GM21786 (cell line): ENCODE measurements at regions not wholly inside any gene's neighbourhood (a gene's known extent, or its start where the extent isn't known, plus 50 kb on each side); places are given as distances from the start of the nearest gene placed in this dataset.
"Not testable (repeated sequence)": the region's sequence is repeated elsewhere in the genome, so short reads cannot be mapped to it uniquely, and the experiment has no call there.

Experiments
- ATAC-seq: cut with Tn5 transposase; IDR thresholded peaks from one replicate; pipeline ENCODE4 v1.9.1; 2021; ENCODE audit not compliant: unreplicated experiment

GRCh38 chr3:124620600-124621063 is 109.6 kb upstream of the UMPS start:
- ATAC-seq: peak; percentile 77

DNA sequence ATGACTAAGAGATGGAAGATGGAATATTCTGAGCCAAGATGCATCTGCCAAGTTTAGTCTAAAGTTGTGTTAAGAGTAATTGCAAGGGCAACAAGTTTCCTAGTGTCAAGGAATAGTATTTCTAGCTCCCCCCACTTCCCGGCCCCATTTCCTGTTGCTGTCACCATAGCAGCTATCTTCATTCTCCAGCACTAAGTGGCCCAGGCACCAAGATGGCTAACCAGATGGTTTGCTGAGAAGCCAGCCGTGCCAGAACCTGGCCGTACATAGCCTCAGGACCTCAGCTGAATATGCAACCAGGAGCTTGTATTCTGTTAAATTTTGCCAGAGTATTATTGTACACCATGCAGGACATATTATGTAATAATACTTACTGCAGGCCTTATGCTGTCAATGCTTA is 108.8 kb upstream of the UMPS start:
- no peak for ATAC-seq

GRCh38 chr3:124625074-124625473 is 105.2 kb upstream of the UMPS start:
- ATAC-seq: no peak

GRCh38 chr3:124627501-124627908 is 102.7 kb upstream of the UMPS start:
- ATAC-seq: no peak

- no peak for ATAC-seq
Observed at GRCh38 chr3:124628863-124629262, 101.4 kb upstream of the UMPS start.

DNA sequence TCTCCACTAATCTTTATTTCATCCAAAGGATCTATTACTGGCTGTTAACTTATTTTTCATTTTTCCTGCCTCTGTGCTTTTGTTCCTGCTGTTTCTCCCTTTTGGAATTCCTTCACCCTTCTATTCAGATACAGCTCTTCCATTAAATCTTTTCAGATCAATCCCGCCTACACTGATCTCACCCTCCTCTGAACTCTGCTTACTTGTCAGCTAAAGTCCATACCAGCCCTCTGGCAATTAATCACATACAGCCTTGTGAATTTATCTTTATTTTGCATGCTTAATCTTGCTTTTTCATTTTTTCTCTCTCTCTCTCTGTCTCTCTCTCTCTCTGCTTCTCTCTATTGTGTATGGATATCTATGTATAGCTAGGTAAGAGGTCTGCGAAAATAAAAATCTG is 100.8 kb upstream of the UMPS start:
- ATAC-seq: no peak

DNA sequence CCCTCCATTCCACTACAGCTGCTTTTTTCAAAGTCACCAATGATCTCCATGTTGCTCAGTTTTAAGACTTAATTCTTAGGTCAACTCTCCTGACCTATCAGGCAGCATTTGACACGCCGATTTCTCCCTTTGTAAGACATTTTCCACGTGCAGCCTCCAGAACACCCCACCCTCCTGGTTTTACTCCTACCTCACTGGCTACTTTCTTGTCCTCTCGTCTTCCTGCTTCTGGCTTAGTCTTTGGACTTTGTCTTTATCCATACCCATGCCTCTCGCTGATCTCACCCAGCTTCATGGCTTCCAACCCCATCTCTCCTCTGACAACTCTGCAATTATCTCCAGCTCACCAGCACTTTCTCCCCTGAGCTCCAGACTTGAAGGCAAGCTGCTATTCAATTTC is 99.3 kb upstream of the UMPS start:
- no peak for ATAC-seq

DNA sequence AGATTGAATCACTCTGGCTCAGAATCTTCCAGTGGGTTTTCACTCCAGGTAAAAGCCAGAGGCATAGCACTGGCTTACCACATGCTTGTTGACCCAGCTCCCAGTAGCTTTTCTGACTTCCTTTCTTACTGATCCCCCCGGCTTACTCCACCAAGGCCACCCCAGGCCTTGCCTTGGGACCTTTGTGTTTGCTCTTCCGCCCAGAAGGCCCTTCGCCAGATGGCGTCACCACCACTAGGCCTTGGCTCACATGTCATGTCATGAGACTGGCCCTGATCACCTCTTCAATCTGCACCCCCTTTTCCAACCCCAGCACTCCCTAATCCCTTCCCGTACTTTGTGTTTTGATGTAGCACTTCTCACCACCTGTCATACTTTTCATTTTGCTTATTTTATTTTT is 98.5 kb upstream of the UMPS start:
- ATAC-seq: no peak

DNA sequence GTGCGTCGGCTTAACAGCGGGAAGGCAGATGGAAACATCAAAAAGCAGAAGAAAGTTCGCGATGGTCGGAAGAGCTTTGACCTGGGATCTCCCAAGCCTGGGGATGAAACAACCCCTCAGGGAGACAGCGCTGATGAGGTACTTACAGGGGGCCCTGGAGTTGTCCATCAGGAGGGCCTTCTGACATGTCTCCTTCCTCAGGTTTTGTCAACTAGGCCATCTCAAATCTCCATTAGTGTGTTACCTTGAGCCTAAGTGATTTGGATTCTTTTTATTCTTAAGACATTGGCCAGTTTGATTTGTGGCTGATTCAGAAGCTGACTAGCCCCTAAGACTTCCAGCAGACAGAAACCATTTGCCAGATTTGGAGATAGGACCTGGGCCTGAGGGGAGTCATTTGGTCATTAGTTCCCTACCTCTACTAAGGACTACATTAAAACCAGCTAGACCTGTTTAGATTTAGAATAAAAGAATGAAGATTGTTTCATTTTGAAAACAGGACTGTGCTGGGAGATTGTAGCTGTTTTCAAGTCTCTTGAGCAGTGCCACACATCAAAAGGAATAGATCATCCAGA is 97.6 kb upstream of the UMPS start:
- no peak for ATAC-seq

GRCh38 chr3:124633524-124633923 is 96.7 kb upstream of the UMPS start:
- no peak for ATAC-seq

DNA sequence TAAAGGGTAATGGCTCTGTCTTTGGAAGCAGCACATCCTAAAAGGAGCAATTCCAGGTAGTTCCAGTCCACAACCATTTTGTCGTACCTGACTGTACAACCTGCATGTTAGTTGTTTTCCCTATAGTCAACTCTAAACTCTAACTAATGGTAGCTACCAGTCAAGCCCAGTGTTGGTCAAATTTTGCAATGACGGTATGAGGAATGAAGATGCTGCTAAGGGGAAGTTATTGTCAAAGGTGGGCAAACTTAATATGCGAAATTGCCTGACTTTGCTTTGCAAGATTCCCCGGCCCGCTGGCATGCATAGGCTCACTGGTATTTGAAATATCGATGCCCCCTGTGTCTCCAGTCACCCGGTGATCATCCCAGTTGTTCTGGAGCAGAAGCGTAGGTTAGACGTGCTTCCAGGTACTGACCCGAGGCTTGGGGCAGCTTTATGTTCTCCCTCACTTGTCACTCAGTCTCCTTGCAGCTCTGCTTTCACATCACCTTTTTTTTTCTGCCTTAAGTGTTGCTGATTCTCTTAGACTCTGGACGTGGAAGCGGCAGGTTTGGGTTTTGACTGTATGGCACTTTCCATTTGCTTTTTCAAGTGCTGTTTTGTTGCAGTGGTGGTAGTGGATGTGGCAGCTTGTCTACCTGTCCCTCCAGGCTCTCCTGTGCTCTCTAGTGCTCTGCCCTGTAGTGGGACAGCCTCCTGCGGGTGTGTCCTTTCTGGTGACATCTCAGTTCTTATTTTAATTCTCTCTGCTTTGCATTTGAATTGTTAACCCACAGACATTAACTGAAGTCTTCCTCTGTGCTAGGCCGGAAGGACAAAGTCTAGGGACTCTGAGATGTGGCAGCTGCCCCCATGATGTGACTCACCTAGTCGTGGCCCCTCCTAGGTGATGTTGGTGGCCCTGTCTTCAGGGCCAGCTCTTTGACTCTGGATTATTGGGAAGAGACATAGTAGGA is 95.8 kb upstream of the UMPS start:
- ATAC-seq: no peak

DNA sequence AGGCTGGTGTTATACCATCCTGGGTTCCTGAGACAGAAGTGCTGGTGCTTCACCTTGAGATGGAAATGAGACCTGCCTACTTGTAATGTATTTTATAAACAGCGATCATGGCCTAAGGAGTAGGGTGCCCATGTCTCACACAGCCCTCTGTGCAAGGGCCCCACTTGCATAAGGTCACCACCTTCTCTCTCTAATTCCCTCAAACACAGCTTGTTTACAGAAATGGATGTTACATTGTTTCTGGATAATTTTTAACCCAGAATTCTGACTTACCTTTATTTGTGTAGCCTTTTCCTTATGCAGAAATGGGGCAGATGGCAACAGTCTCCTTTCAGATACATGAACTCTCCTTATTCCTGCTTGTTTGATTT is 95.1 kb upstream of the UMPS start:
- ATAC-seq: no peak

GRCh38 chr3:124636101-124636862 is 94.0 kb upstream of the UMPS start:
- ATAC-seq: no peak

- no peak for ATAC-seq
Observed at GRCh38 chr3:124636863-124637296, 93.4 kb upstream of the UMPS start.

- ATAC-seq: peak; percentile 64
Observed at GRCh38 chr3:124639406-124640237, 90.6 kb upstream of the UMPS start.

GRCh38 chr3:124640635-124641306 is 89.5 kb upstream of the UMPS start:
- ATAC-seq: no peak

DNA sequence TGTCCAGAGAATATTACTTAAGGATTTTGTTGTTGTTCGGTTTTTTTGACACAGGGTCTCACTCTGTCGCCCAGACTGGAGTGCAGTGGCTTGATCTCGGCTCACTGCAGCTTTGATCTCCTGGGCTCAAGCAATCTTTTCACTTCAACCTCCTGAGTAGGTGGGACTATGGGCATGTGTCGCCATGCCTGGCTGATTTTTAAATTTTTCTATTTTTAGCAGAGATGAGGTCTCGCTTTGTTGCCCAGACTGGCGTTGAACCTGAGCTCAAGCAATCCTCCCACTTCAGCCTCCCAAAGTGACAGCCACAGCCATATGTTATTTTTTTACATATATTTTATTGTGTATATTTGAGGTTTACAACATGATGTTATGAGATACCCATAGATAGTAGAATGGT is 86.8 kb upstream of the UMPS start:
- ATAC-seq: no peak

GRCh38 chr3:124646186-124646585 is 84.1 kb upstream of the UMPS start:
- ATAC-seq: not testable (repeated sequence)

GRCh38 chr3:124648551-124648950 is 81.7 kb upstream of the UMPS start:
- ATAC-seq: no peak

GRCh38 chr3:124650798-124651197 is 79.5 kb upstream of the UMPS start:
- peak; percentile 45 for ATAC-seq
